ENCODE measurements at regions not wholly inside any gene's neighbourhood (a gene's known extent, or its start where the extent isn't known, plus 50 kb on each side); places are given as distances from the start of the nearest gene placed in this dataset.
A peak's percentile ranks its signal among the peaks of the same experiment; 100 is the strongest.

GRCh38 chr9:134502809-134503211 lies 138.8 kb upstream of the COL5A1 start:
- dilution Hi-C loops (cut with HindIII; ENCODE audit: low sequenced_read_pairs, unreplicated experiment), result no loop called here
- intact Hi-C loops (cut with micrococcal nuclease), result loop anchor here (1.0 to 2.0 kb wide), 2 partner anchors 31 to 138 kb away; partner anchors contain the start of gene COL5A1
- DNase-seq (peak; percentile 99), ATAC-seq (ENCODE audit: low read depth) (peak; percentile 99)
- Histone ChIP-seq H3K4me2 (ENCODE audit: low read depth, low read length) (peak overlapping the region; percentile 13; the same call in 1 of the 2 replicates), H3K27ac (ENCODE audit: insufficient read depth, low read length) (peak overlapping the region; percentile 92), H2BK5ac (ENCODE audit: low read depth, low read length, poor library complexity, severe bottlenecking) (peak overlapping the region; percentile 97), H4K5ac (ENCODE audit: low read depth, low read length) (peak overlapping the region; percentile 99), H4K8ac (ENCODE audit: low read depth in 2 of 2, low read length in 2 of 2) (peak overlapping the region; percentile 90 to 100), H3K4me1 (ENCODE audit: control insufficient read depth, insufficient read depth, low read length) (peaks cover 16% of the 10 kb centered on the region), H3K4me3 (ENCODE audit: insufficient read depth, low read depth, low read length) (no peak overlapping the region), H3K36me3 (ENCODE audit: control insufficient read depth, insufficient read depth, low read length) (no peaks in the 10 kb centered on the region), H3K9ac (ENCODE audit: low read depth, low read length) (peak overlapping the region; percentile 84), H3K79me1 (ENCODE audit: low read depth in 1 of 2, low read length in 2 of 2) (no peaks in the 10 kb centered on the region), H2BK15ac (ENCODE audit: low read depth, low read length) (peak overlapping the region; percentile 84; the same call in 2 of the 3 replicates), H2AK5ac (ENCODE audit: low read depth, low read length) (peak overlapping the region; percentile 99), H3K4ac (ENCODE audit: low read depth, low read length) (peak overlapping the region; percentile 100), H4K91ac (ENCODE audit: insufficient read depth, low read depth, low read length) (peak overlapping the region; percentile 100), H3K23ac (ENCODE audit: low read depth, low read length) (peak overlapping the region; percentile 93), H3K27me3 (ENCODE audit: control insufficient read depth, insufficient read depth, low read length) (no peaks in the 10 kb centered on the region), H4K20me1 (ENCODE audit: insufficient read depth, low read length) (no peaks in the 10 kb centered on the region), H2AFZ (replicated peaks; ENCODE audit: low read length, poor library complexity) (peak overlapping the region; percentile 95), H3K9me1 (ENCODE audit: insufficient read depth, low read length) (peaks cover 13% of the 10 kb centered on the region), H3K56ac (ENCODE audit: extremely low read depth, insufficient read depth, low read length) (peak overlapping the region; percentile 80), H2AK9ac (replicated peaks; ENCODE audit: low read depth, low read length, poor library complexity) (peak overlapping the region; percentile 100), H2BK120ac (ENCODE audit: low read depth, low read length) (peak overlapping the region; percentile 100), H2BK20ac (ENCODE audit: low read depth, low read length) (peak overlapping the region; percentile 97), H3K14ac (replicated peaks; ENCODE audit: low read depth, low read length) (peak overlapping the region; percentile 93), H3K9me3 (ENCODE audit: control insufficient read depth, insufficient read depth, low read length) (peaks cover 5% of the 10 kb centered on the region; the same call in 1 of the 2 replicates), H3K18ac (ENCODE audit: low read depth, low read length) (peak overlapping the region; percentile 99)
- ChIA-PET POLR2A (ENCODE audit: unreplicated experiment) (interaction anchor here (0.9 to 1.0 kb wide), 2 partner anchors 46 to 140 kb away, joined by 3 read pairs; no protein-coding TSS in a partner anchor), CTCF (no interaction called here)
- in situ Hi-C loops (cut with MboI; ENCODE audit: low sequenced_read_pairs), result no loop called here
- WGBS, 2 experiments (ENCODE audit: extremely low coverage in 2 of 2, insufficient read length in 1 of 2), result 0% methylated on average over 1 of the region's 15 CpGs; no CpG with 5 or more reads in 1 of the 2 experiments
- no TSS peak for BruUV-seq (replicated peaks)
- TF ChIP-seq POLR2A (IDR thresholded peaks at IDR 0.05; ENCODE audit: low read depth, low read length), result peak; percentile 58
- no peak for TF ChIP-seq RCOR1 (IDR thresholded peaks at IDR 0.05; ENCODE audit: insufficient replicate concordance, low read length)
- no peak for TF ChIP-seq ELK1 (IDR thresholded peaks at IDR 0.05; ENCODE audit: borderline replicate concordance, low read depth, low read length)
- peak; percentile 70; the same call in 1 of the 2 replicates for TF ChIP-seq MXI1 (IDR thresholded peaks at IDR 0.05; ENCODE audit: borderline replicate concordance, low read depth, low read length)
- peak; percentile 39 for TF ChIP-seq SMC3 (IDR thresholded peaks at IDR 0.05; ENCODE audit: low read depth, low read length)
- no peak for TF ChIP-seq CTCF (conservative IDR thresholded peaks at IDR 0.05; ENCODE audit: low read depth, low read length)
- no peak for TF ChIP-seq RFX5 (IDR thresholded peaks at IDR 0.05; ENCODE audit: low read depth, low read length)
- peak; percentile 49 for TF ChIP-seq BHLHE40 (IDR thresholded peaks at IDR 0.05; ENCODE audit: low read depth, low read length)
- TF ChIP-seq CEBPB (IDR thresholded peaks at IDR 0.05; ENCODE audit: low read depth, low read length), result peak; percentile 97
- TF ChIP-seq MAFK (IDR thresholded peaks at IDR 0.05; ENCODE audit: low read depth, low read length), result peak; percentile 48; the same call in 1 of the 2 replicates
- TF ChIP-seq, protein P1, sequence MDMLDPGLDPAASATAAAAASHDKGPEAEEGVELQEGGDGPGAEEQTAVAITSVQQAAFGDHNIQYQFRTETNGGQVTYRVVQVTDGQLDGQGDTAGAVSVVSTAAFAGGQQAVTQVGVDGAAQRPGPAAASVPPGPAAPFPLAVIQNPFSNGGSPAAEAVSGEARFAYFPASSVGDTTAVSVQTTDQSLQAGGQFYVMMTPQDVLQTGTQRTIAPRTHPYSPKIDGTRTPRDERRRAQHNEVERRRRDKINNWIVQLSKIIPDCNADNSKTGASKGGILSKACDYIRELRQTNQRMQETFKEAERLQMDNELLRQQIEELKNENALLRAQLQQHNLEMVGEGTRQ (IDR thresholded peaks at IDR 0.05; ENCODE audit: low read depth, low read length), result peak; percentile 69; the same call in 1 of the 2 replicates
- TF ChIP-seq FOS (IDR thresholded peaks at IDR 0.05; ENCODE audit: low read depth, low read length), result peak; percentile 95
- TF ChIP-seq RAD21 (IDR thresholded peaks at IDR 0.05; ENCODE audit: low read length), result peak; percentile 50
- TF ChIP-seq CHD1 (IDR thresholded peaks at IDR 0.05; ENCODE audit: low read depth, low read length), result no peak
- TF ChIP-seq MAZ (IDR thresholded peaks at IDR 0.05; ENCODE audit: borderline replicate concordance, low read depth, low read length), result peak; percentile 83
- TF ChIP-seq NFE2L2 (IDR thresholded peaks at IDR 0.05; ENCODE audit: low read depth, low read length), result peak; percentile 56; the same call in 1 of the 2 replicates

Data from IMR-90 (cell line).